PC-3 (cell line): ENCODE measurements at regions not wholly inside any gene's neighbourhood (a gene's known extent, or its start where the extent isn't known, plus 50 kb on each side); places are given as distances from the start of the nearest gene placed in this dataset.

ENCODE experiments used
- EZH2 ChIP-seq: fragments of 300-600 bp; sonication (generic); IDR thresholded peaks from one replicate; pipeline ENCODE4 v1.6.1; 2017; ENCODE audit warnings: antibody characterized with exemption, mild to moderate bottlenecking, low read length; ENCODE audit not compliant: unreplicated experiment
- EZH2phosphoT487 ChIP-seq: fragments of 300-600 bp; sonication (generic); IDR thresholded peaks from 2 replicates; pipeline ENCODE4 v1.6.1; 2018; ENCODE audit warnings: mild to moderate bottlenecking, antibody characterized with exemption, low read length, borderline replicate concordance
- TF ChIP-seq, protein P1 (sequence below): fragments of 300-600 bp; sonication (generic); conservative IDR thresholded peaks from 2 replicates; pipeline ENCODE4 v1.5.1; 2017; ENCODE audit warnings: antibody characterized with exemption, low read depth, mild to moderate bottlenecking, low read length

DNA sequence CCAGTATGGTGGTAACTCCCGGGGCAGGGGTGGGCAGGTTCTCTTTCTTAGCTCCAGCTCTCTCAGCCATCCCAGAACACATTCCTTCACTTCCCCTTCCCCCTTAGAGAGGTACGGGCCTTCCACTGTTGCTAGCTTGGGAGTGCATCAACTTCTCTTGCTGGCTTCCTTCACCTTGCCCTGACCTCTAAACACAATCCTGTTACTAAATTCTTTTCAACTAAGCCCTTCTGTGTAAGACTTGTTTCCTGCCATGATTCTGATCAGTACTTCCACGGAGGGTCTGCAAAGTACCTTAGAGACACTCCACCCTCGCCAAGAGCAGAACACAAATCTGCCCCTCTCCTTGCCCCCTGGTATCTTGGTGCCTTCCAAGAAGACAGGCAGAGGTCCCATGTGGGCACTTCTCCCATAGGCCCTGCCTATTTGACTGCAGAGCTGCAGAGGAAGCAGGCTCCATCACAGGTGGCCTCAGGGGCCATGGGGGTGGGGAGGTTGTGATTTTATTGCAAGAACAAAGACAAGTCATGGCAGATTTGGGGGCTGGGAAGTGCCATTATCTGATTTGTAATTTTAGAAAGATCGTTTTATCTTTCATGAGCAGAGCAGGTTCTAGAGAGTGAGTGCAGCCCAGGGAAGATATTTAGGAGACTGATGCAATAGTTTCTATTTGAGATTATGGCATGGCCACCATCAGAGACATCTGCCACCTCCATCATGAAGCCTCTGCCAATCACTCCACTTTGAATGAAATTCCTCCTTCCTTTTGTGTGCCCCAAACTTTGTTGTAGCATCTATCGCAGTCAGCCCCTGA, 182.5 kb upstream of the JUN start:
- no peak for TF ChIP-seq EZH2
- TF ChIP-seq, protein P1, sequence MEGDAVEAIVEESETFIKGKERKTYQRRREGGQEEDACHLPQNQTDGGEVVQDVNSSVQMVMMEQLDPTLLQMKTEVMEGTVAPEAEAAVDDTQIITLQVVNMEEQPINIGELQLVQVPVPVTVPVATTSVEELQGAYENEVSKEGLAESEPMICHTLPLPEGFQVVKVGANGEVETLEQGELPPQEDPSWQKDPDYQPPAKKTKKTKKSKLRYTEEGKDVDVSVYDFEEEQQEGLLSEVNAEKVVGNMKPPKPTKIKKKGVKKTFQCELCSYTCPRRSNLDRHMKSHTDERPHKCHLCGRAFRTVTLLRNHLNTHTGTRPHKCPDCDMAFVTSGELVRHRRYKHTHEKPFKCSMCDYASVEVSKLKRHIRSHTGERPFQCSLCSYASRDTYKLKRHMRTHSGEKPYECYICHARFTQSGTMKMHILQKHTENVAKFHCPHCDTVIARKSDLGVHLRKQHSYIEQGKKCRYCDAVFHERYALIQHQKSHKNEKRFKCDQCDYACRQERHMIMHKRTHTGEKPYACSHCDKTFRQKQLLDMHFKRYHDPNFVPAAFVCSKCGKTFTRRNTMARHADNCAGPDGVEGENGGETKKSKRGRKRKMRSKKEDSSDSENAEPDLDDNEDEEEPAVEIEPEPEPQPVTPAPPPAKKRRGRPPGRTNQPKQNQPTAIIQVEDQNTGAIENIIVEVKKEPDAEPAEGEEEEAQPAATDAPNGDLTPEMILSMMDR: no peak
- TF ChIP-seq EZH2phosphoT487: no peak
